H9 (cell line): ENCODE measurements at regions not wholly inside any gene's neighbourhood (a gene's known extent, or its start where the extent isn't known, plus 50 kb on each side); places are given as distances from the start of the nearest gene placed in this dataset.

Experiments
- DNase-seq: peaks from one replicate; pipeline ENCODE4 v3.0.0-alpha.2; 2017
- H2AFZ ChIP-seq: one replicate; pipeline ENCODE4 v1.6.1; 2013; ENCODE audit warnings: mild to moderate bottlenecking, low read length, control low read depth, moderate library complexity
- H2AK5ac ChIP-seq: 2 replicates; pipeline ENCODE4 v1.6.1; 2013; ENCODE audit warnings: low read length, control low read depth, mixed read lengths; ENCODE audit not compliant: insufficient read length
- H2BK120ac ChIP-seq: one replicate; pipeline ENCODE4 v1.6.1; 2013; ENCODE audit warnings: low read depth, mild to moderate bottlenecking, low read length, control low read depth, inconsistent platforms; ENCODE audit not compliant: poor library complexity, severe bottlenecking
- H2BK12ac ChIP-seq: 2 replicates; pipeline ENCODE4 v1.6.1; 2013; ENCODE audit warnings: low read length, control low read depth, mixed read lengths, low read depth; ENCODE audit not compliant: insufficient read length
- H2BK15ac ChIP-seq: 2 replicates; pipeline ENCODE4 v1.6.1; 2013; ENCODE audit warnings: low read depth, low read length, control low read depth
- H2BK20ac ChIP-seq: one replicate; pipeline ENCODE4 v1.6.1; 2013; ENCODE audit warnings: low read depth, mild to moderate bottlenecking, low read length, control low read depth, inconsistent platforms; ENCODE audit not compliant: poor library complexity, severe bottlenecking
- H2BK5ac ChIP-seq: 2 replicates; pipeline ENCODE4 v1.6.1; 2013; ENCODE audit warnings: low read length, control low read depth, mixed read lengths; ENCODE audit not compliant: insufficient read length
- H3K14ac ChIP-seq: 2 replicates; pipeline ENCODE4 v1.6.1; 2013; ENCODE audit warnings: low read length, control low read depth; ENCODE audit not compliant: insufficient read depth
- H3K18ac ChIP-seq: 2 replicates; pipeline ENCODE4 v1.6.1; 2013; ENCODE audit warnings: low read depth, mild to moderate bottlenecking, mixed read lengths, low read length, control low read depth; ENCODE audit not compliant: insufficient read length
- H3K23ac ChIP-seq: 2 replicates; pipeline ENCODE4 v1.6.1; 2013; ENCODE audit warnings: low read length, control low read depth, mixed read lengths, low read depth; ENCODE audit not compliant: insufficient read length
- H3K23me2 ChIP-seq: 2 replicates; pipeline ENCODE4 v1.6.1; 2013; ENCODE audit warnings: low read depth, mild to moderate bottlenecking, mixed read lengths, low read length, control low read depth; ENCODE audit not compliant: insufficient read length, poor library complexity, severe bottlenecking
- H3K27ac ChIP-seq: 2 replicates; pipeline ENCODE4 v1.5.1; 2013; ENCODE audit warnings: low read length, control low read depth, mixed read lengths, low read depth; ENCODE audit not compliant: insufficient read length
- H3K27me3 ChIP-seq: 2 replicates; pipeline ENCODE4 v1.6.1; 2013; ENCODE audit warnings: low read length, control low read depth, inconsistent platforms; ENCODE audit not compliant: insufficient read depth
- H3K4ac ChIP-seq: 2 replicates; pipeline ENCODE4 v1.6.1; 2013; ENCODE audit warnings: low read depth, mild to moderate bottlenecking, control low read depth, inconsistent platforms, low read length, moderate library complexity
- H3K4me1 ChIP-seq: 2 replicates; pipeline ENCODE4 v1.6.1; 2013; ENCODE audit warnings: low read length, control low read depth, inconsistent platforms; ENCODE audit not compliant: insufficient read depth
- H3K4me2 ChIP-seq: 2 replicates; pipeline ENCODE4 v1.6.1; 2013; ENCODE audit warnings: low read length, control low read depth, mixed read lengths; ENCODE audit not compliant: insufficient read length, insufficient read depth
- H3K56ac ChIP-seq: 2 replicates; pipeline ENCODE4 v1.6.1; 2013; ENCODE audit warnings: low read depth, mild to moderate bottlenecking, mixed read lengths, low read length, control low read depth; ENCODE audit not compliant: insufficient read length
- H3K79me1 ChIP-seq: 2 replicates; pipeline ENCODE4 v1.6.1; 2013; ENCODE audit warnings: low read depth, mild to moderate bottlenecking, moderate library complexity, low read length, control low read depth, inconsistent platforms; ENCODE audit not compliant: insufficient read depth, poor library complexity, severe bottlenecking
- H3K79me2 ChIP-seq: 2 replicates; pipeline ENCODE4 v1.6.1; 2013; ENCODE audit warnings: low read length, control low read depth, inconsistent platforms; ENCODE audit not compliant: insufficient read depth
- H3K9ac ChIP-seq: 2 replicates; pipeline ENCODE4 v1.6.1; 2013; ENCODE audit warnings: low read length, control low read depth, mixed read lengths; ENCODE audit not compliant: insufficient read length; ENCODE audit errors: extremely low read depth
- H3K9me3 ChIP-seq: one replicate; pipeline ENCODE4 v1.6.1; 2013; ENCODE audit warnings: low read depth, low read length, inconsistent platforms; ENCODE audit not compliant: control insufficient read depth
- H3T11ph ChIP-seq: one replicate; pipeline ENCODE4 v1.6.1; 2013; ENCODE audit warnings: mild to moderate bottlenecking, low read length, control low read depth, inconsistent platforms
- H4K20me1 ChIP-seq: one replicate; pipeline ENCODE4 v1.6.1; 2013; ENCODE audit not compliant: control insufficient read depth, insufficient read length, insufficient read depth
- H4K5ac ChIP-seq: 2 replicates; pipeline ENCODE4 v1.6.1; 2013; ENCODE audit warnings: low read depth, mild to moderate bottlenecking, mixed read lengths, low read length, control low read depth; ENCODE audit not compliant: insufficient read length
- H4K8ac ChIP-seq: replicated peaks from 2 replicates; pipeline ENCODE4 v1.6.1; 2013; ENCODE audit warnings: low read length, control low read depth, mixed read lengths, low read depth; ENCODE audit not compliant: insufficient read length
- H4K91ac ChIP-seq: 2 replicates; pipeline ENCODE4 v1.6.1; 2013; ENCODE audit warnings: low read depth, mild to moderate bottlenecking, moderate library complexity, mixed read lengths, low read length, control low read depth; ENCODE audit not compliant: insufficient read length
- H3K27ac Mint-ChIP-seq, 3 experiments: 2 replicates in 2 of 3; 3 replicates in 1 of 3; pipeline ENCODE4 v1.8.0; 2020 to 2021; ENCODE audit warnings: mixed read lengths in 3 of 3, mild to moderate bottlenecking in 1 of 3, moderate library complexity in 1 of 3
- H3K27me3 Mint-ChIP-seq: 2 replicates; pipeline ENCODE4 v1.8.0; 2021; ENCODE audit warnings: low read depth, mild to moderate bottlenecking, moderate library complexity, mixed read lengths
- H3K36me3 Mint-ChIP-seq, 3 experiments: 2 replicates in 2 of 3; 3 replicates in 1 of 3; pipeline ENCODE4 v1.8.0; 2020 to 2021; ENCODE audit warnings: low read depth in 3 of 3, mixed read lengths in 3 of 3; ENCODE audit not compliant: insufficient read depth in 1 of 3
- H3K4me1 Mint-ChIP-seq, 2 experiments: 2 replicates each; pipeline ENCODE4 v1.8.0; 2020; ENCODE audit warnings: mixed read lengths in 2 of 2
- H3K4me3 Mint-ChIP-seq, 2 experiments: 2 replicates in 1 of 2; 3 replicates in 1 of 2; pipeline ENCODE4 v1.8.0; 2020 to 2021; ENCODE audit warnings: mild to moderate bottlenecking in 2 of 2, mixed read lengths in 2 of 2, moderate library complexity in 1 of 2
- H3K9me3 Mint-ChIP-seq, 2 experiments: 2 replicates in 1 of 2; 3 replicates in 1 of 2; pipeline ENCODE4 v1.8.0; 2020; ENCODE audit warnings: mild to moderate bottlenecking in 2 of 2, mixed read lengths in 2 of 2, moderate library complexity in 1 of 2
- CTCF ChIP-seq: fragments of 200-600 bp; sonication (generic); conservative IDR thresholded peaks from 3 replicates; pipeline ENCODE4 v1.8.0; 2021; ENCODE audit warnings: antibody characterized with exemption, mild to moderate bottlenecking
- WGBS: extraction: QIAGEN DNeasy Blood & Tissue Kit; methylation state at CpG from one replicate; pipeline ENCODE4 v1.1.7; 2013; ENCODE audit warnings: missing lambda C conversion rate, low lambda C conversion rate, mixed read lengths; ENCODE audit not compliant: insufficient read length; ENCODE audit errors: extremely low coverage; 5-methylcytosine and 5-hydroxymethylcytosine counted together

DNA sequence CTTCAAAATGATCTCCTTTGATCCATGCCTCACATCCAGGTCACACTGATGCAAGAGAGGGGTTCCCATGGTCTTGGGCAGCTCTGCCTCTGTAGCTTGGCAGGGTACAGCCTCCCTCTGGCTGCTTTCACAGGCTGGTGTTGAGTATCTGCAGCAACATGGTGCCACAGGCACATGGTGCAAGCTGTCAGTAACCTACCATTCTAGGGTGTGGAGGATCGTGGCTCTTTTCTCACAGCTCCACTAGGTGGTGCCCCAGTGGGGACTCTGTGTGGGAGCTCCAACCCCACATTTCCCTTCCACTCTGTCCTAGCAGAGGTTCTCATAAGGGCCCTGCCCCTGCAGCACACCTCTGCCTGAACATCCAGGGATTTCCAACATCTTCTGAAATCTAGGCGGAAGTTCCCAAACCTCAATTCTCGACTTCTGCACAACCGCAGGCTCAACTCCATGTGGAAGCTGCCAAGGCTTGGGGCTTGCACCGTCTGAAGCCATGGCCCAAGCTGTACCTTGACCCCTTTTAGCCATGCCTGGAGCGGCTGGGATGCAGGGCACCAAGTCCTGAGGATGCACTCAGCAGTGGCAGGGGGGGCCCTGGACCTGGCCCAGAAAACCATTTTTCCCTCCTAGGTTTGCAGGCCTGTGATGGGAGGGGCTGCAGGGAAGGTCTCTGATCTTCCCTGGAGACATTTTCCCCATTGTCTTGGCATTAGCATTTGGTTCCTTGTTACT, 137.8 kb upstream of the NUDT6 start:
- H3K9me3 ChIP-seq: no peaks in the 10 kb centered on the region
- no peaks in the 10 kb centered on the region for H3K27me3 ChIP-seq
- no peak overlapping the region for H3K4ac ChIP-seq
- no peak overlapping the region for H2BK15ac ChIP-seq
- H4K91ac ChIP-seq: no peak overlapping the region
- H3K4me3 Mint-ChIP-seq: no peak overlapping the region
- H3K27ac Mint-ChIP-seq: no peak overlapping the region
- H3K18ac ChIP-seq: no peak overlapping the region
- no peaks in the 10 kb centered on the region for H3K27me3 Mint-ChIP-seq
- no peak overlapping the region for H3K23ac ChIP-seq
- H2BK20ac ChIP-seq: no peak overlapping the region
- H3K56ac ChIP-seq: no peak overlapping the region
- H4K8ac ChIP-seq: no peak overlapping the region
- H3K9me3 Mint-ChIP-seq: peaks cover 9 to 11% of the 10 kb centered on the region in 2 experiments
- peaks cover 31 to 38% (median 36%) of the 10 kb centered on the region in 3 experiments for H3K36me3 Mint-ChIP-seq
- peaks cover 15 to 18% of the 10 kb centered on the region in 2 experiments for H3K4me1 Mint-ChIP-seq
- H3K27ac ChIP-seq: no peak overlapping the region
- H2BK5ac ChIP-seq: no peak overlapping the region
- no peak overlapping the region for H2AFZ ChIP-seq
- H3K9ac ChIP-seq: no peak overlapping the region
- H3K4me2 ChIP-seq: no peak overlapping the region
- WGBS: no CpG with 5 or more reads among the region's 6 CpGs
- no peak overlapping the region for H2BK12ac ChIP-seq
- H3K23me2 ChIP-seq: no peaks in the 10 kb centered on the region
- DNase-seq: peak; percentile 35
- no peaks in the 10 kb centered on the region for H3K4me1 ChIP-seq
- H2AK5ac ChIP-seq: no peak overlapping the region
- no peaks in the 10 kb centered on the region for H4K20me1 ChIP-seq
- no peak overlapping the region for H4K5ac ChIP-seq
- no peaks in the 10 kb centered on the region for H3K79me1 ChIP-seq
- no peak overlapping the region for H3T11ph ChIP-seq
- H3K79me2 ChIP-seq: no peaks in the 10 kb centered on the region
- peak; percentile 46 for TF ChIP-seq CTCF
- no peak overlapping the region for H3K14ac ChIP-seq
- H2BK120ac ChIP-seq: no peak overlapping the region
